Germinal center (tissue), 1 donor: ENCODE measurements at regions not wholly inside any gene's neighbourhood (a gene's known extent, or its start where the extent isn't known, plus 50 kb on each side); places are given as distances from the start of the nearest gene placed in this dataset.

ENCODE experiments used
- DNase-seq: peaks from one replicate; pipeline ENCODE4 v3.0.0; 2012; ENCODE audit warnings: mixed read lengths, low spot score

- DNase-seq: no peak
Measured at GRCh38 chr5:62717301-62717933, 138.8 kb downstream of the LRRC70 start.

GRCh38 chr5:62714296-62714695 lies 135.7 kb downstream of the LRRC70 start:
- DNase-seq: no peak

GRCh38 chr5:62708481-62709325 lies 130.1 kb downstream of the LRRC70 start:
- no peak for DNase-seq

GRCh38 chr5:62707563-62707962 lies 128.9 kb downstream of the LRRC70 start:
- DNase-seq: no peak

GRCh38 chr5:62707131-62707530 lies 128.5 kb downstream of the LRRC70 start:
- DNase-seq: no peak

- DNase-seq: no peak
Measured at GRCh38 chr5:62705022-62705421, 126.4 kb downstream of the LRRC70 start.

GRCh38 chr5:62702126-62702525 lies 123.5 kb downstream of the LRRC70 start:
- DNase-seq: no peak

- DNase-seq: no peak
Measured at GRCh38 chr5:62701036-62701435, 122.4 kb downstream of the LRRC70 start.

GRCh38 chr5:62698756-62699155 lies 120.1 kb downstream of the LRRC70 start:
- DNase-seq: no peak

- DNase-seq: no peak
Measured at GRCh38 chr5:62695274-62695673, 116.7 kb downstream of the LRRC70 start.

GRCh38 chr5:62692946-62693713 lies 114.5 kb downstream of the LRRC70 start:
- no peak for DNase-seq

- no peak for DNase-seq
Measured at GRCh38 chr5:62691946-62692345, 113.3 kb downstream of the LRRC70 start.

- no peak for DNase-seq
Measured at GRCh38 chr5:62690421-62690820, 111.8 kb downstream of the LRRC70 start.

GRCh38 chr5:62689599-62690368 lies 111.2 kb downstream of the LRRC70 start:
- no peak for DNase-seq

- no peak for DNase-seq
Measured at GRCh38 chr5:62686692-62687091, 108.1 kb downstream of the LRRC70 start.

- no peak for DNase-seq
Measured at GRCh38 chr5:62685221-62685620, 106.6 kb downstream of the LRRC70 start.

GRCh38 chr5:62684310-62684709 lies 105.7 kb downstream of the LRRC70 start:
- no peak for DNase-seq

- no peak for DNase-seq
Measured at GRCh38 chr5:62682059-62682458, 103.4 kb downstream of the LRRC70 start.

- DNase-seq: no peak
Measured at GRCh38 chr5:62681117-62681850, 102.7 kb downstream of the LRRC70 start.

- DNase-seq: no peak
Measured at GRCh38 chr5:62680121-62680520, 101.5 kb downstream of the LRRC70 start.
